HUES6 (cell line): ENCODE measurements at regions not wholly inside any gene's neighbourhood (a gene's known extent, or its start where the extent isn't known, plus 50 kb on each side); places are given as distances from the start of the nearest gene placed in this dataset.
"Not testable (repeated sequence)": the region's sequence is repeated elsewhere in the genome, so short reads cannot be mapped to it uniquely, and the experiment has no call there.

Experiments
- H3K27ac ChIP-seq: 2 replicates; pipeline ENCODE4 v1.7.0; 2013; ENCODE audit warnings: low read depth, mild to moderate bottlenecking, low read length, inconsistent platforms
- H3K27me3 ChIP-seq: 2 replicates; pipeline ENCODE4 v1.6.1; 2013; ENCODE audit warnings: low read length; ENCODE audit not compliant: control insufficient read depth, insufficient read depth
- H3K36me3 ChIP-seq: 2 replicates; pipeline ENCODE4 v1.6.1; 2013; ENCODE audit warnings: low read length; ENCODE audit not compliant: control insufficient read depth, insufficient read depth
- H3K4me1 ChIP-seq: 2 replicates; pipeline ENCODE4 v1.6.1; 2013; ENCODE audit warnings: low read length; ENCODE audit not compliant: control insufficient read depth, insufficient read depth
- H3K4me3 ChIP-seq: 2 replicates; pipeline ENCODE4 v1.5.1; 2013; ENCODE audit warnings: low read depth, low read length
- H3K9ac ChIP-seq: one replicate; pipeline ENCODE4 v1.6.1; 2013; ENCODE audit warnings: mild to moderate bottlenecking, low read length
- H3K9me3 ChIP-seq: 2 replicates; pipeline ENCODE4 v1.6.1; 2013; ENCODE audit warnings: low read depth, low read length; ENCODE audit not compliant: control insufficient read depth, insufficient read depth

- H3K9ac ChIP-seq: no peak overlapping the region
- no peak overlapping the region for H3K4me3 ChIP-seq
- no peaks in the 10 kb centered on the region for H3K27me3 ChIP-seq
- H3K4me1 ChIP-seq: peaks cover 4% of the 10 kb centered on the region; the same call in 1 of the 2 replicates
- H3K36me3 ChIP-seq: no peaks in the 10 kb centered on the region
- no peaks in the 10 kb centered on the region for H3K9me3 ChIP-seq
- H3K27ac ChIP-seq: no peak overlapping the region
Observed at GRCh38 chr1:182210417-182210816, 148.9 kb upstream of the ZNF648 start.

GRCh38 chr1:182207300-182207699 lies 145.8 kb upstream of the ZNF648 start:
- H3K9me3 ChIP-seq: no peaks in the 10 kb centered on the region
- no peaks in the 10 kb centered on the region for H3K27me3 ChIP-seq
- H3K9ac ChIP-seq: no peak overlapping the region
- no peak overlapping the region for H3K4me3 ChIP-seq
- peaks cover 4% of the 10 kb centered on the region; the same call in 1 of the 2 replicates for H3K4me1 ChIP-seq
- no peaks in the 10 kb centered on the region for H3K36me3 ChIP-seq
- no peak overlapping the region for H3K27ac ChIP-seq

GRCh38 chr1:182206626-182207239 lies 145.2 kb upstream of the ZNF648 start:
- Histone ChIP-seq H3K9me3 (no peaks in the 10 kb centered on the region), H3K9ac (no peak overlapping the region), H3K4me3 (no peak overlapping the region), H3K4me1 (peaks cover 4% of the 10 kb centered on the region; the same call in 1 of the 2 replicates), H3K27ac (no peak overlapping the region), H3K36me3 (no peaks in the 10 kb centered on the region), H3K27me3 (no peaks in the 10 kb centered on the region)

GRCh38 chr1:182205351-182206022 lies 144.0 kb upstream of the ZNF648 start:
- Histone ChIP-seq H3K4me1 (peaks cover 4% of the 10 kb centered on the region; the same call in 1 of the 2 replicates), H3K27ac (no peak overlapping the region), H3K9ac (no peak overlapping the region), H3K9me3 (no peaks in the 10 kb centered on the region), H3K36me3 (no peaks in the 10 kb centered on the region), H3K4me3 (no peak overlapping the region), H3K27me3 (no peaks in the 10 kb centered on the region)

GRCh38 chr1:182203191-182203875 lies 141.8 kb upstream of the ZNF648 start:
- Histone ChIP-seq H3K36me3 (no peaks in the 10 kb centered on the region), H3K9ac (no peak overlapping the region), H3K27ac (no peak overlapping the region), H3K4me1 (peaks cover 4% of the 10 kb centered on the region; the same call in 1 of the 2 replicates), H3K4me3 (no peak overlapping the region), H3K9me3 (no peaks in the 10 kb centered on the region), H3K27me3 (no peaks in the 10 kb centered on the region)

- not testable (repeated sequence) for H3K4me1 ChIP-seq
Observed at GRCh38 chr1:182201490-182201889, 140.0 kb upstream of the ZNF648 start.

GRCh38 chr1:182200025-182200812 lies 138.7 kb upstream of the ZNF648 start:
- H3K27ac ChIP-seq: no peak overlapping the region
- no peak overlapping the region for H3K9ac ChIP-seq
- H3K36me3 ChIP-seq: no peaks in the 10 kb centered on the region

More at GRCh38 chr1:182201490-182201889, 140.0 kb upstream of the ZNF648 start:
- H3K36me3 ChIP-seq, H3K9me3 ChIP-seq, H3K4me3 ChIP-seq, H3K27me3 ChIP-seq, H3K27ac ChIP-seq, H3K9ac ChIP-seq: not testable (repeated sequence)

GRCh38 chr1:182198006-182198605 lies 136.6 kb upstream of the ZNF648 start:
- Histone ChIP-seq H3K9me3 (no peaks in the 10 kb centered on the region), H3K9ac (no peak overlapping the region), H3K36me3 (no peaks in the 10 kb centered on the region), H3K4me1 (no peaks in the 10 kb centered on the region), H3K27ac (no peak overlapping the region), H3K4me3 (no peak overlapping the region), H3K27me3 (no peaks in the 10 kb centered on the region)

More at GRCh38 chr1:182200025-182200812, 138.7 kb upstream of the ZNF648 start:
- Histone ChIP-seq H3K4me1 (no peaks in the 10 kb centered on the region), H3K4me3 (no peak overlapping the region), H3K9me3 (no peaks in the 10 kb centered on the region), H3K27me3 (no peaks in the 10 kb centered on the region)

- Histone ChIP-seq H3K9me3 (no peaks in the 10 kb centered on the region), H3K36me3 (no peaks in the 10 kb centered on the region), H3K9ac (no peak overlapping the region), H3K4me1 (no peaks in the 10 kb centered on the region), H3K4me3 (no peak overlapping the region), H3K27me3 (no peaks in the 10 kb centered on the region), H3K27ac (no peak overlapping the region)
Observed at GRCh38 chr1:182196897-182197870, 135.7 kb upstream of the ZNF648 start.

- Histone ChIP-seq H3K9ac (no peak overlapping the region), H3K4me1 (no peaks in the 10 kb centered on the region), H3K9me3 (no peaks in the 10 kb centered on the region), H3K36me3 (no peaks in the 10 kb centered on the region), H3K27ac (no peak overlapping the region), H3K4me3 (no peak overlapping the region), H3K27me3 (no peaks in the 10 kb centered on the region)
Observed at GRCh38 chr1:182195733-182196132, 134.2 kb upstream of the ZNF648 start.
